MM.1S (cell line): ENCODE measurements at regions not wholly inside any gene's neighbourhood (a gene's known extent, or its start where the extent isn't known, plus 50 kb on each side); places are given as distances from the start of the nearest gene placed in this dataset.

ENCODE experiments used
- DNase-seq: peaks from one replicate; pipeline ENCODE4 v3.0.0-alpha.2; 2015
- H2AFZ ChIP-seq: fragments of 300-600 bp; sonication (generic); 2 replicates; pipeline ENCODE4 v1.6.0; 2016; ENCODE audit warnings: antibody characterized with exemption, low read length
- H3F3A ChIP-seq: fragments of 300-600 bp; sonication (generic); 2 replicates; pipeline ENCODE4 v1.6.1; 2016; ENCODE audit warnings: mild to moderate bottlenecking, antibody characterized with exemption, low read length, moderate library complexity, mixed read lengths; ENCODE audit not compliant: insufficient read depth
- H3K27ac ChIP-seq: fragments of 300-600 bp; sonication (generic); 2 replicates; pipeline ENCODE4 v1.5.1; 2016; ENCODE audit warnings: mild to moderate bottlenecking, low read length
- H3K27me3 ChIP-seq: fragments of 300-600 bp; sonication (generic); replicated peaks from 2 replicates; pipeline ENCODE4 v1.6.0; 2016; ENCODE audit warnings: low read length; ENCODE audit not compliant: insufficient read depth
- H3K36me3 ChIP-seq: fragments of 300-600 bp; sonication (generic); replicated peaks from 2 replicates; pipeline ENCODE4 v1.6.1; 2016; ENCODE audit warnings: mild to moderate bottlenecking, low read length, mixed read lengths; ENCODE audit not compliant: insufficient read depth
- H3K4me1 ChIP-seq: fragments of 300-600 bp; sonication (generic); 2 replicates; pipeline ENCODE4 v1.6.1; 2016; ENCODE audit warnings: low read length, mixed read lengths
- H3K4me2 ChIP-seq: fragments of 300-600 bp; sonication (generic); 2 replicates; pipeline ENCODE4 v1.6.0; 2016; ENCODE audit warnings: low read depth, low read length
- H3K4me3 ChIP-seq: fragments of 300-600 bp; sonication (generic); 2 replicates; pipeline ENCODE4 v1.5.1; 2016; ENCODE audit warnings: low read length, mixed read lengths
- H3K79me2 ChIP-seq: fragments of 300-600 bp; sonication (generic); 2 replicates; pipeline ENCODE4 v1.6.1; 2016; ENCODE audit warnings: mixed run types, low read length, mixed read lengths
- H3K9ac ChIP-seq: fragments of 300-600 bp; sonication (generic); 2 replicates; pipeline ENCODE4 v1.6.1; 2016; ENCODE audit warnings: low read length, mixed read lengths
- H3K9me2 ChIP-seq: fragments of 300-600 bp; sonication (generic); replicated peaks from 2 replicates; pipeline ENCODE4 v1.6.1; 2016; ENCODE audit warnings: mild to moderate bottlenecking, low read length, mixed read lengths; ENCODE audit not compliant: insufficient read depth
- H3K9me3 ChIP-seq: fragments of 300-600 bp; sonication (generic); replicated peaks from 2 replicates; pipeline ENCODE4 v1.6.1; 2016; ENCODE audit warnings: mild to moderate bottlenecking, low read length, mixed read lengths; ENCODE audit not compliant: insufficient read depth
- H4K20me1 ChIP-seq: fragments of 300-600 bp; sonication (generic); 2 replicates; pipeline ENCODE4 v1.6.1; 2016; ENCODE audit warnings: mild to moderate bottlenecking, low read length, moderate library complexity, mixed read lengths; ENCODE audit not compliant: insufficient read depth
- CTCF ChIP-seq: fragments of 300-600 bp; sonication (generic); IDR thresholded peaks from 2 replicates; pipeline ENCODE4 v1.5.1; 2016; ENCODE audit warnings: antibody characterized with exemption, low read length, mixed read lengths
- EZH2 ChIP-seq: fragments of 300-600 bp; sonication (generic); optimal IDR thresholded peaks from 2 replicates; pipeline ENCODE3; 2017; ENCODE audit warnings: low read depth, mild to moderate bottlenecking, antibody characterized with exemption, low read length, mixed read lengths
- EZH2phosphoT487 ChIP-seq: fragments of 300-600 bp; sonication (generic); IDR thresholded peaks from 2 replicates; pipeline ENCODE4 v1.6.1; 2018; ENCODE audit warnings: antibody characterized with exemption, low read length

- peaks cover 45% of the 10 kb centered on the region for H3F3A ChIP-seq
- peak overlapping the region; percentile 66 for H3K4me2 ChIP-seq
These were observed 662.2 kb upstream of the ZNF608 start for GRCh38 chr5:125408448-125409233.

DNA sequence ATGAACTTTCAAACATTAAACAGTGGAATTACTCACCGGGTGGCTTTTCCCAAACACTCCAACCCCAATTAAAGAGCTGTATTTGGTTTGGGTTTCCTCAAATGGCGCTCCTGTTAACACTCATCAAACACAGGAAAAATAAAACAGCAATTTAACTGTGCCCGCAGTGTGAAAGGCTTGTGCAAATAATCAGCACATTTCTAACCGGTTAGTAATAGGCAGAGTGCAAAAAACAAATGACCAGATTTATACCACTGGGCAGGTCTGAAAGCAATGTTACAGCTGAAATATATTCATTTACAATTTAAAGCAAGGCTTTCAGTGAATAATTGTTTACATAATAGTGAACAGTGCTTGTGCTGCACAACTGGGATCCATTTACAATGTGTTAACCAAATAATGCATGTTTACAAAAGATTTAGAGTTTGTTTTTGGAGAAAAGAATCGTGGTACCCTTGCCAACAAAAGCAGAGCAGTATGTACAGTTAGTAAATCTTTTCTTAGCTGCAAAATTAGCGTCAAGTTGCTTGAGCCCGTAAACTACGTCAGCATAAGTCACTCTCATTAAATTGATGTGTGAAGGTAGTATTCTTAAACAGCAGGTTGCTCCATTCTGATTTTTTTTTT, 662.9 kb upstream of the ZNF608 start:
- Histone ChIP-seq H3K79me2 (no peaks in the 10 kb centered on the region), H3K36me3 (no peaks in the 10 kb centered on the region), H3F3A (peaks cover 45% of the 10 kb centered on the region), H3K4me1 (peaks cover 56% of the 10 kb centered on the region), H4K20me1 (no peaks in the 10 kb centered on the region), H2AFZ (no peak overlapping the region), H3K4me3 (no peak overlapping the region), H3K27ac (peak overlapping the region; percentile 77; the same call in 1 of the 2 replicates), H3K9me3 (no peaks in the 10 kb centered on the region), H3K9ac (no peak overlapping the region), H3K4me2 (peak overlapping the region; percentile 66; the same call in 1 of the 2 replicates), H3K27me3 (no peaks in the 10 kb centered on the region), H3K9me2 (no peaks in the 10 kb centered on the region)
- no peak for TF ChIP-seq EZH2
- TF ChIP-seq EZH2phosphoT487, result no peak
- no peak for TF ChIP-seq CTCF
- DNase-seq, result no peak

More at GRCh38 chr5:125408448-125409233, 662.2 kb upstream of the ZNF608 start:
- H3K4me3 ChIP-seq, result peak overlapping the region; percentile 7; the same call in 1 of the 2 replicates
- peak; percentile 78 for DNase-seq
- H3K9me3 ChIP-seq, result no peaks in the 10 kb centered on the region
- H3K9ac ChIP-seq, result 0 out of 2 replicates have a peak overlapping the region, but pooled peaks have one; percentile 10
- H3K36me3 ChIP-seq, result no peaks in the 10 kb centered on the region
- no peak for TF ChIP-seq EZH2
- TF ChIP-seq CTCF, result no peak
- TF ChIP-seq EZH2phosphoT487, result no peak
- peak overlapping the region; percentile 77; the same call in 1 of the 2 replicates for H3K27ac ChIP-seq
- H3K9me2 ChIP-seq, result no peaks in the 10 kb centered on the region
- no peaks in the 10 kb centered on the region for H3K27me3 ChIP-seq
- H4K20me1 ChIP-seq, result no peaks in the 10 kb centered on the region
- no peaks in the 10 kb centered on the region for H3K79me2 ChIP-seq
- H3K4me1 ChIP-seq, result peaks cover 56% of the 10 kb centered on the region
- no peak overlapping the region for H2AFZ ChIP-seq

- Histone ChIP-seq H3K4me3 (no peak overlapping the region), H4K20me1 (no peaks in the 10 kb centered on the region), H3K79me2 (no peaks in the 10 kb centered on the region), H2AFZ (no peak overlapping the region), H3K9ac (no peak overlapping the region), H3K27ac (no peak overlapping the region; the same call in 1 of the 2 replicates), H3K9me2 (no peaks in the 10 kb centered on the region), H3K27me3 (no peaks in the 10 kb centered on the region), H3F3A (peaks cover 45% of the 10 kb centered on the region), H3K9me3 (no peaks in the 10 kb centered on the region), H3K4me1 (peaks cover 56% of the 10 kb centered on the region), H3K36me3 (no peaks in the 10 kb centered on the region), H3K4me2 (peak overlapping the region; percentile 86; the same call in 1 of the 2 replicates)
- TF ChIP-seq CTCF (no peak), EZH2 (no peak), EZH2phosphoT487 (no peak)
- DNase-seq, result no peak
These were observed 663.6 kb upstream of the ZNF608 start for GRCh38 chr5:125409861-125410536.
